HFFc6 (cell line): ENCODE measurements at regions not wholly inside any gene's neighbourhood (a gene's known extent, or its start where the extent isn't known, plus 50 kb on each side); places are given as distances from the start of the nearest gene placed in this dataset.

Experiments used
- DNase-seq: peaks from one replicate; pipeline ENCODE4 v3.0.0-alpha.2; 2018
- H3K27ac Mint-ChIP-seq: 2 replicates; pipeline ENCODE4 v1.8.0; 2020; ENCODE audit warnings: mild to moderate bottlenecking, mixed read lengths
- H3K27me3 Mint-ChIP-seq: 2 replicates; pipeline ENCODE4 v1.8.0; 2021; ENCODE audit warnings: mild to moderate bottlenecking, moderate library complexity, mixed read lengths; ENCODE audit not compliant: insufficient read depth
- H3K36me3 Mint-ChIP-seq: 2 replicates; pipeline ENCODE4 v1.8.0; 2021; ENCODE audit warnings: low read depth, mixed read lengths
- H3K4me1 Mint-ChIP-seq: 2 replicates; pipeline ENCODE4 v1.8.0; 2020; ENCODE audit warnings: low read depth, mixed read lengths
- H3K4me3 Mint-ChIP-seq: 2 replicates; pipeline ENCODE4 v1.8.0; 2020; ENCODE audit warnings: mild to moderate bottlenecking, moderate library complexity, mixed read lengths
- H3K9me3 Mint-ChIP-seq: 2 replicates; pipeline ENCODE4 v1.8.0; 2020; ENCODE audit warnings: mild to moderate bottlenecking, mixed read lengths
- CTCF ChIP-seq: fragments of 200-600 bp; sonication (generic); IDR thresholded peaks from 2 replicates; pipeline ENCODE4 v1.5.0; 2021; ENCODE audit warnings: antibody characterized with exemption, mild to moderate bottlenecking

GRCh38 chr5:175351126-175351525 is 92.9 kb downstream of the DRD1 start:
- Mint-ChIP-seq H3K27ac (no peak overlapping the region), H3K36me3 (no peaks in the 10 kb centered on the region), H3K9me3 (peaks cover 41% of the 10 kb centered on the region), H3K4me3 (no peak overlapping the region), H3K27me3 (no peaks in the 10 kb centered on the region), H3K4me1 (no peaks in the 10 kb centered on the region)
- no peak for TF ChIP-seq CTCF
- no peak for DNase-seq

GRCh38 chr5:175347931-175348330 is 96.1 kb downstream of the DRD1 start:
- Mint-ChIP-seq H3K4me3 (no peak overlapping the region), H3K27me3 (no peaks in the 10 kb centered on the region), H3K4me1 (no peaks in the 10 kb centered on the region), H3K27ac (no peak overlapping the region), H3K36me3 (no peaks in the 10 kb centered on the region), H3K9me3 (peaks cover 47% of the 10 kb centered on the region)
- TF ChIP-seq CTCF, result no peak
- DNase-seq, result no peak

GRCh38 chr5:175347027-175347426 is 97.0 kb downstream of the DRD1 start:
- no peak for TF ChIP-seq CTCF
- Mint-ChIP-seq H3K27ac (no peak overlapping the region), H3K36me3 (no peaks in the 10 kb centered on the region), H3K4me1 (no peaks in the 10 kb centered on the region), H3K4me3 (no peak overlapping the region), H3K27me3 (no peaks in the 10 kb centered on the region), H3K9me3 (peaks cover 43% of the 10 kb centered on the region)
- no peak for DNase-seq

- H3K36me3 Mint-ChIP-seq, result no peaks in the 10 kb centered on the region
- TF ChIP-seq CTCF, result no peak
- no peaks in the 10 kb centered on the region for H3K27me3 Mint-ChIP-seq
- H3K4me1 Mint-ChIP-seq, result no peaks in the 10 kb centered on the region
- no peak overlapping the region for H3K4me3 Mint-ChIP-seq
- peaks cover 28% of the 10 kb centered on the region for H3K9me3 Mint-ChIP-seq
- DNase-seq, result no peak
- no peak overlapping the region for H3K27ac Mint-ChIP-seq
These were observed 99.4 kb downstream of the DRD1 start for GRCh38 chr5:175344331-175345195.

- no peaks in the 10 kb centered on the region; the same call in 1 of the 2 replicates for H3K36me3 Mint-ChIP-seq
- no peak overlapping the region for H3K27ac Mint-ChIP-seq
- DNase-seq, result no peak
- H3K4me3 Mint-ChIP-seq, result no peak overlapping the region
- H3K4me1 Mint-ChIP-seq, result no peaks in the 10 kb centered on the region
- no peak for TF ChIP-seq CTCF
- H3K9me3 Mint-ChIP-seq, result peaks cover 19% of the 10 kb centered on the region
- no peaks in the 10 kb centered on the region for H3K27me3 Mint-ChIP-seq
These were observed 100.7 kb downstream of the DRD1 start for GRCh38 chr5:175343308-175343707.
